OCI-LY3 (cell line): ENCODE measurements at regions not wholly inside any gene's neighbourhood (a gene's known extent, or its start where the extent isn't known, plus 50 kb on each side); places are given as distances from the start of the nearest gene placed in this dataset.
"Not testable (repeated sequence)": the region's sequence is repeated elsewhere in the genome, so short reads cannot be mapped to it uniquely, and the experiment has no call there.

Experiments used
- H2AFZ ChIP-seq: fragments of 200-600, 300-600 bp; shearing (Covaris generic); 2 replicates; pipeline ENCODE4 v1.6.0; 2014; ENCODE audit warnings: antibody characterized with exemption, low read depth, low read length
- H3K27ac ChIP-seq: fragments of 200-600, 300-600 bp; sonication (generic); 2 replicates; pipeline ENCODE4 v1.5.1; 2014; ENCODE audit warnings: mild to moderate bottlenecking, low read length, moderate library complexity, mixed read lengths
- H3K27me3 ChIP-seq: fragments of 200-600, 300-600 bp; sonication (generic); 2 replicates; pipeline ENCODE4 v1.6.1; 2014; ENCODE audit warnings: low read depth, low read length, mixed read lengths
- H3K36me3 ChIP-seq: fragments of 200-600, 300-600 bp; sonication (generic); replicated peaks from 2 replicates; pipeline ENCODE3; 2014; ENCODE audit warnings: low read depth, low read length, mixed read lengths
- H3K4me1 ChIP-seq: fragments of 300-600, 200-600 bp; sonication (generic); 2 replicates; pipeline ENCODE4 v1.6.1; 2014; ENCODE audit warnings: low read length, mixed read lengths
- H3K4me2 ChIP-seq: fragments of 200-600, 300-600 bp; sonication (generic); 2 replicates; pipeline ENCODE4 v1.6.1; 2014; ENCODE audit warnings: low read length, mixed read lengths
- H3K4me3 ChIP-seq: fragments of 300-600, 200-600 bp; sonication (generic); 2 replicates; pipeline ENCODE4 v1.5.1; 2014; ENCODE audit warnings: antibody characterized with exemption, mild to moderate bottlenecking, low read length, moderate library complexity
- H3K79me2 ChIP-seq: fragments of 300-600, 200-600 bp; shearing (Covaris generic); 2 replicates; pipeline ENCODE4 v1.6.1; 2014; ENCODE audit warnings: mild to moderate bottlenecking, low read length, mixed read lengths
- H3K9ac ChIP-seq: fragments of 300-600, 200-600 bp; shearing (Covaris generic); 2 replicates; pipeline ENCODE4 v1.6.0; 2014; ENCODE audit warnings: mild to moderate bottlenecking, low read length, moderate library complexity
- H3K9me3 ChIP-seq: fragments of 200-600, 300-600 bp; shearing (Covaris generic); 2 replicates; pipeline ENCODE4 v1.6.1; 2014; ENCODE audit warnings: low read length, mixed read lengths; ENCODE audit not compliant: insufficient read depth
- H4K20me1 ChIP-seq: fragments of 200-600, 300-600 bp; sonication (generic); 2 replicates; pipeline ENCODE4 v1.6.1; 2016; ENCODE audit warnings: low read length, mixed read lengths; ENCODE audit not compliant: insufficient read depth
- EZH2phosphoT487 ChIP-seq: fragments of 200-600 bp; shearing (Covaris generic); IDR thresholded peaks from 2 replicates; pipeline ENCODE4 v1.6.1; 2018; ENCODE audit warnings: antibody characterized with exemption, mixed run types, low read depth
- TF ChIP-seq, protein P1 (sequence below): fragments of 200-600, 300-600 bp; sonication (generic); IDR thresholded peaks from 2 replicates; pipeline ENCODE4 v1.5.1; 2014; ENCODE audit warnings: antibody characterized with exemption, low read length, low read depth

DNA sequence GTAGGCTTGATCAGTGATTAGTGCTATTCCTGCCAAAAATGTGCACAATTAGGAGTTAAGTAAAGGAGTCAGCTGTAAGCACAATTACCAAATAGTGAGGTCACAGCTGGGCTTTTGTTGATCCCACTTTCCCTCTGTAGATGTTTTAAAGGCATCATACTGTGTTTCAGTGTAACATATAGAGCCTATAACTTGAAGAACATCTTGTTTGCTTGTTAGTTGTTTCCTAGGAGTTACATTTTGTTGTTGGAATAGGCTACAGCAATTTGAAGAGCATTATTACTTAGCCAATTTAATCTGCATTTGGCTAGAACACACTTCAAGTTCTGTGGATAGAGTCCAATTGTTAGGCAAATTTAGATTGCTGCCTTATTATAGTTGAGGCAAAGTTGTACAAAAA, 210.7 kb upstream of the MAD2L1 start:
- H3K4me3 ChIP-seq = no peak overlapping the region
- no peak overlapping the region for H3K4me2 ChIP-seq
- no peak overlapping the region for H3K27ac ChIP-seq
- no peaks in the 10 kb centered on the region for H3K36me3 ChIP-seq
- H3K27me3 ChIP-seq = no peaks in the 10 kb centered on the region
- H3K4me1 ChIP-seq = no peaks in the 10 kb centered on the region
- TF ChIP-seq, protein P1, sequence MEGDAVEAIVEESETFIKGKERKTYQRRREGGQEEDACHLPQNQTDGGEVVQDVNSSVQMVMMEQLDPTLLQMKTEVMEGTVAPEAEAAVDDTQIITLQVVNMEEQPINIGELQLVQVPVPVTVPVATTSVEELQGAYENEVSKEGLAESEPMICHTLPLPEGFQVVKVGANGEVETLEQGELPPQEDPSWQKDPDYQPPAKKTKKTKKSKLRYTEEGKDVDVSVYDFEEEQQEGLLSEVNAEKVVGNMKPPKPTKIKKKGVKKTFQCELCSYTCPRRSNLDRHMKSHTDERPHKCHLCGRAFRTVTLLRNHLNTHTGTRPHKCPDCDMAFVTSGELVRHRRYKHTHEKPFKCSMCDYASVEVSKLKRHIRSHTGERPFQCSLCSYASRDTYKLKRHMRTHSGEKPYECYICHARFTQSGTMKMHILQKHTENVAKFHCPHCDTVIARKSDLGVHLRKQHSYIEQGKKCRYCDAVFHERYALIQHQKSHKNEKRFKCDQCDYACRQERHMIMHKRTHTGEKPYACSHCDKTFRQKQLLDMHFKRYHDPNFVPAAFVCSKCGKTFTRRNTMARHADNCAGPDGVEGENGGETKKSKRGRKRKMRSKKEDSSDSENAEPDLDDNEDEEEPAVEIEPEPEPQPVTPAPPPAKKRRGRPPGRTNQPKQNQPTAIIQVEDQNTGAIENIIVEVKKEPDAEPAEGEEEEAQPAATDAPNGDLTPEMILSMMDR = no peak
- no peak for TF ChIP-seq EZH2phosphoT487
- H3K79me2 ChIP-seq = no peaks in the 10 kb centered on the region
- no peaks in the 10 kb centered on the region for H3K9me3 ChIP-seq
- no peak overlapping the region for H3K9ac ChIP-seq
- H4K20me1 ChIP-seq = no peaks in the 10 kb centered on the region
- no peak overlapping the region for H2AFZ ChIP-seq

DNA sequence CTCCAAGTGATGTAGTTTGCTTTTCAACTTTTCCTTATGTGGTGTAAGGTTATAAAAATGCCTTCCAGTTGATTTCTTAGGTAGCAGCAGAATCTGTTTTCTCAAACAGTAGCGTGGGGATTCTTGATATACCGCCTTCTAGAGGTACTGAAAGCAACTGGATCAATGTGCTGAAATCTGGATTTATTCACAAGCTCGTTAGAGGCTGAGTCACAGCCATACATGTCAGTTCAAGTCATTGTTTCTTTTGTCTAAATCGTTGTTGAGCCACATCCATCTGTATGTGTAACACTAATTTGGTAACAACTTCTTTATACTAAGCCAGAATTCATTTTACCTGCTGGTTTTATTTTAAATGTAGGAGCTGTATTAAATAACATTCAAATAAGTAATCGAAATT, 200.0 kb upstream of the MAD2L1 start:
- H3K79me2 ChIP-seq = no peaks in the 10 kb centered on the region
- H3K4me2 ChIP-seq = no peak overlapping the region
- no peaks in the 10 kb centered on the region for H3K9me3 ChIP-seq
- H2AFZ ChIP-seq = no peak overlapping the region
- TF ChIP-seq EZH2phosphoT487 = no peak
- TF ChIP-seq, protein P1 = no peak
- H3K4me3 ChIP-seq = no peak overlapping the region
- no peaks in the 10 kb centered on the region for H3K27me3 ChIP-seq
- no peaks in the 10 kb centered on the region for H3K36me3 ChIP-seq
- no peak overlapping the region for H3K27ac ChIP-seq
- H3K4me1 ChIP-seq = peaks cover 10% of the 10 kb centered on the region
- H4K20me1 ChIP-seq = no peaks in the 10 kb centered on the region
- H3K9ac ChIP-seq = no peak overlapping the region

DNA sequence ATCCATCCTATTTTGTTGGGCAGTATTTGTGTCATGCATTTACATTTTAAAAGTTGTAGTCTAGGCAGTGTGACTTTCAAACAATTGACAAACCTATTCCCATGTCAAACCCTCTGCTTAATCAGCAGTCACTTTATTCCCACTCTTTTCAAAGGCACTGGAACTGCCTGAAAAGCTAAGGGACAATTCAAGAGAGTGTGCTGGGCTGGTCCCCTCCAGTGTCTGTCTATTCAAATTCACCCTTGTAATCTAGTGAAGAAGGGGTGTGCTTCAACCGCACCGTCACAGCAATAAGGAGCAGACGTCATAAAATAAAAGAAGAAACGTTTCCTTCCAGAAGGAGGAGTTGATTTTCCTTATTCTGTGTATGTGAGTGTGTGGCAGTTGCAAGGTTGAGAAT, 197.0 kb upstream of the MAD2L1 start:
- Histone ChIP-seq H3K27me3 (no peaks in the 10 kb centered on the region), H3K27ac (no peak overlapping the region), H3K4me3 (no peak overlapping the region), H3K4me1 (peaks cover 10% of the 10 kb centered on the region), H3K9me3 (no peaks in the 10 kb centered on the region), H3K9ac (no peak overlapping the region), H3K4me2 (no peak overlapping the region), H4K20me1 (no peaks in the 10 kb centered on the region), H3K79me2 (no peaks in the 10 kb centered on the region), H3K36me3 (no peaks in the 10 kb centered on the region), H2AFZ (no peak overlapping the region)
- no peak for TF ChIP-seq EZH2phosphoT487
- TF ChIP-seq, protein P1 = no peak

DNA sequence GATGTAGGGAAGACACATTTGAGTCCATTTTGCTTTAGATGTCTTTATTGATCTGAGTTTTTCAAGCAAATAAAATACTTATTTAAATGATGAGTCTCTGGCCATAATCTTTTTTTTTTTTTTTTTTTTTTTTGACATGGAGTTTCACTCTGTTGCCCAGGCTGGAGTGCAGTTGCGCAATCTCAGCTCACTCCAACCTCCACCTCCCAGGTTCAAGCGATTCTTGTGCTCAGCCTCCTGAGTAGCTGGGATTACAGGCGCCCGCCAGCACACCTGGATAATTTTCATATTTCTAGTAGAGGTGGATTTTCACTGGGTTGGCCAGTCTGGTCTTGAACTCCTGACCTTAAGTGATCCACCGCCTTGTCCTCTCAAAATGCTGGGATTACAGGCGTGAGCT, 194.5 kb upstream of the MAD2L1 start:
- no peak overlapping the region for H3K4me2 ChIP-seq
- no peaks in the 10 kb centered on the region for H3K27me3 ChIP-seq
- H3K9ac ChIP-seq = no peak overlapping the region
- H3K4me1 ChIP-seq = peaks cover 10% of the 10 kb centered on the region
- H3K9me3 ChIP-seq = no peaks in the 10 kb centered on the region
- no peak overlapping the region for H3K27ac ChIP-seq
- TF ChIP-seq EZH2phosphoT487 = no peak
- TF ChIP-seq, protein P1 = no peak
- H3K4me3 ChIP-seq = no peak overlapping the region
- no peaks in the 10 kb centered on the region for H3K79me2 ChIP-seq
- H4K20me1 ChIP-seq = no peaks in the 10 kb centered on the region
- no peaks in the 10 kb centered on the region for H3K36me3 ChIP-seq
- no peak overlapping the region for H2AFZ ChIP-seq

GRCh38 chr4:120256112-120256775, 189.6 kb upstream of the MAD2L1 start:
- not testable (repeated sequence) for H2AFZ ChIP-seq, H3K27me3 ChIP-seq, H3K4me1 ChIP-seq, H4K20me1 ChIP-seq, H3K4me3 ChIP-seq, H3K9me3 ChIP-seq, H3K27ac ChIP-seq, H3K9ac ChIP-seq, H3K4me2 ChIP-seq, H3K36me3 ChIP-seq, H3K79me2 ChIP-seq
